Mammary epithelial cell (primary cell): ENCODE measurements at regions not wholly inside any gene's neighbourhood (a gene's known extent, or its start where the extent isn't known, plus 50 kb on each side); places are given as distances from the start of the nearest gene placed in this dataset.

Experiments
- EZH2 ChIP-seq: IDR thresholded peaks from 2 replicates; pipeline ENCODE4 v1.6.1; 2012; ENCODE audit warnings: low read length, inconsistent platforms, borderline replicate concordance
- TF ChIP-seq, protein P1 (sequence below), 2 donors: IDR thresholded peaks in 1 of 2; conservative IDR thresholded peaks in 1 of 2; 2 replicates each; pipeline ENCODE4 v1.5.1; 2011 to 2012; ENCODE audit warnings: inconsistent platforms in 2 of 2, low read length in 2 of 2, mild to moderate bottlenecking in 2 of 2, control low read depth in 1 of 2, low read depth in 1 of 2; ENCODE audit not compliant: insufficient read depth in 1 of 2; ENCODE audit errors: extremely low read depth in 1 of 2

DNA sequence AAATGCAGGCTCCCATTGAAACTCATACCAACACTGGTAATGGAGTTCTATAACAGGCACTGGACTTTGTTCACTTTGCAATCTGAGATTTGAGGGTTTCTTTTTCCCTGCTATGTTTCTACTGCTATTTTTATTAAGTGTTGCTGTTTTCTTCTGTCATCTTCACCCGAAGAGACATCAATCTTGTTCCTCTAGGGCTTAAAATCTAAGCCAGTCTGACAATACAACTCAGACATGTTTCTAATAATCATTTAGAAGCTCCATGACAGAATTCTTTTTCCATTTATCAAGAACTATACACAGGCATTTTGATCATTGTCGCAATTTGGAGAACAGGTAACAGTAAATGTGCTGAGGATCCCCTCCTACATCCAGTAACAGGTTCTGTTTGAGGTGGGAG lies 98.5 kb upstream of the GNAI1 start:
- TF ChIP-seq, protein P1, sequence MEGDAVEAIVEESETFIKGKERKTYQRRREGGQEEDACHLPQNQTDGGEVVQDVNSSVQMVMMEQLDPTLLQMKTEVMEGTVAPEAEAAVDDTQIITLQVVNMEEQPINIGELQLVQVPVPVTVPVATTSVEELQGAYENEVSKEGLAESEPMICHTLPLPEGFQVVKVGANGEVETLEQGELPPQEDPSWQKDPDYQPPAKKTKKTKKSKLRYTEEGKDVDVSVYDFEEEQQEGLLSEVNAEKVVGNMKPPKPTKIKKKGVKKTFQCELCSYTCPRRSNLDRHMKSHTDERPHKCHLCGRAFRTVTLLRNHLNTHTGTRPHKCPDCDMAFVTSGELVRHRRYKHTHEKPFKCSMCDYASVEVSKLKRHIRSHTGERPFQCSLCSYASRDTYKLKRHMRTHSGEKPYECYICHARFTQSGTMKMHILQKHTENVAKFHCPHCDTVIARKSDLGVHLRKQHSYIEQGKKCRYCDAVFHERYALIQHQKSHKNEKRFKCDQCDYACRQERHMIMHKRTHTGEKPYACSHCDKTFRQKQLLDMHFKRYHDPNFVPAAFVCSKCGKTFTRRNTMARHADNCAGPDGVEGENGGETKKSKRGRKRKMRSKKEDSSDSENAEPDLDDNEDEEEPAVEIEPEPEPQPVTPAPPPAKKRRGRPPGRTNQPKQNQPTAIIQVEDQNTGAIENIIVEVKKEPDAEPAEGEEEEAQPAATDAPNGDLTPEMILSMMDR (conservative IDR thresholded peaks at IDR 0.05 in 1 of 2, IDR thresholded peaks at IDR 0.05 in 1 of 2; ENCODE audit: extremely low read depth in 1 of 2, insufficient read depth in 1 of 2, low read depth in 1 of 2, low read length in 2 of 2), result no peak
- no peak for TF ChIP-seq EZH2
